Body of pancreas (tissue), 4 donors: ENCODE measurements at regions not wholly inside any gene's neighbourhood (a gene's known extent, or its start where the extent isn't known, plus 50 kb on each side); places are given as distances from the start of the nearest gene placed in this dataset.

Source experiments
- CTCF ChIP-seq, 7 experiments: fragments of 450-650 bp in 4 of 7; fragments of 200-600 bp in 3 of 7; sonication (generic) in 3 of 7; IDR thresholded peaks; one replicate each; pipeline ENCODE4 v1.5.1; 2016 to 2019; ENCODE audit warnings: antibody characterized with exemption in 7 of 7
- POLR2A ChIP-seq, 3 donors: fragments of 450-650 bp; IDR thresholded peaks; one replicate each; pipeline ENCODE4 v1.6.1; 2016; ENCODE audit warnings: antibody characterized with exemption in 3 of 3, mild to moderate bottlenecking in 2 of 3

DNA sequence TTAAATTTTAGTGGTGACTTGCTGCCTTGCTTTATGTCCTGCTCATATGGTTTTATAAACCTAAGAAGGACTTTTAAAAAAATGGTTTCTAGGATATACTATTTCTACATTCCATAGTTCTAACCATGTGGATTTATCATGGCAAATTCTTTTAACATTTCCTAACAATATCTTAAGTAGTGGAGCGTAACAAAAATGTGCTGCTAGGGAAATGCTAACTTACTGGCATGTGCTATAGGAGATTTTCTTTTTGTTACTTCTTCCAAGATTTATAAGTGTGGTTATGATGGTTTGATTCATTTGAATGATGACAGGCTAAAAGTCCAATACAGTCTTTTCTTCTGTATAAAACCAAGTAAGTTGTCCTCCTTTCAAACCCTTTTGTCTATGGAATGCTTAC is 713.7 kb downstream of the SLITRK1 start:
- TF ChIP-seq CTCF (IDR thresholded peaks at IDR 0.05) (no peak), POLR2A (IDR thresholded peaks at IDR 0.05) (no peak)
